AG08395 (cell line): ENCODE measurements at regions not wholly inside any gene's neighbourhood (a gene's known extent, or its start where the extent isn't known, plus 50 kb on each side); places are given as distances from the start of the nearest gene placed in this dataset.

Source experiments
- DNase-seq: peaks from one replicate; pipeline ENCODE4 v3.0.0; 2012; ENCODE audit warnings: mixed read lengths, low spot score

- DNase-seq = no peak
Observed at GRCh38 chr18:78625847-78626246, 353.8 kb upstream of the SALL3 start.

DNA sequence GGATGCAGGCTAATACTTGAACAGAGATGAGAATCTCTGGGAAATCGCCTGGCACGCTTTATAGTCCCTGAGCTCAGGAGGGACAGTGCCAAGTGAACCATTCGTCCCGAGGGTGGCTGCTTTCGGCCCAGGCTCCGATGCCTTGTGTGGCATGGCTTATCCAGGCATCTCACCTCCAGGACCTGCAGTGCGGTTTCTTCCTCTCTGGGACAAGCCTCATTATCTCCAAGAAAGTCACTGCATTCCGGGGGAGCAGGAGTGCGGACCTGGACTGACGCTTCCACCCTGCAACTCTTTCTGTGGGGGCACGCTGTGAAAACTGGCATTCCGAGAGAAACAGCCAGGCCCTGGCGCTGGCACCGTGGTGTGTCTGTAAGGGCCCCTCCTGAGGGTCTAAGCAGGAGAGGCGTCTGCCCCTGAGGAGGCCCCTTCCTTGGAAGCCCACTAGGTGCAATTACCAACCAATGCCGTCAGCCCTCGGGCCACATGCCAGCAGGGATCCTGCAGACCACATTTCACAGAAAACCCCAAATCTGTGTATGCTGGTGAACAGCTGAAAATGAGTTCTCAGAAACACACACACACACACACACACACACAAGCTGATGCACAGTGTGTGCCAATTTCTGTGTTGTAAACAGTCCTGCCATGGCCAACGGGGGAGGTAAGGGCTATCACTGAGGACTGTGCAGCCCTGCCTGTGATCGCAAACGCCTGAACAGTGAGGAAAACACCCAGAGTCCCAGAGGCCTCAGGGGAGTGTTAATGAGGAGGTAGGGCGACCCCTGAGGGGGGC lies 351.9 kb upstream of the SALL3 start:
- DNase-seq = no peak

DNA sequence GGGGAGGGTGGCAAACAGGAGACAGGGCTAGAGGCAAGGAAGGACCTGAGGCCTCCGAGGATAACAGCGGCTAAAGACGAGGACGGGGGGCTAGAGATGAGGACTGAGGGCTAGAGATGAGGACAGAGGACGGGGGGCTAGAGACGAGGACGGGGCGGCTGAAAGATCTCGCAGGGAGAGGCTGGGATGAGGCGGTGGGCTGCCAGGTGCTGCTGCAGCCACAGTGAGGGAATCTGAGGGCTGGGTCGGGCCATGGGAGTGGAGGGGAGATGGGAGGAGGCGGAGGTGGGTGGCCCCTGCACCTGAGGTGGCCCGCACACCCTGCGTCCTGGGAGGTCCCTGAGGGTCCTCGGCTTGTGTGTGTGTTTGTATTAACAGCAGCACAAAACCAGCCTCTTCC lies 350.2 kb upstream of the SALL3 start:
- no peak for DNase-seq

- DNase-seq = no peak
Observed at GRCh38 chr18:78630356-78630755, 349.3 kb upstream of the SALL3 start.

GRCh38 chr18:78630981-78631510 lies 348.6 kb upstream of the SALL3 start:
- no peak for DNase-seq

DNA sequence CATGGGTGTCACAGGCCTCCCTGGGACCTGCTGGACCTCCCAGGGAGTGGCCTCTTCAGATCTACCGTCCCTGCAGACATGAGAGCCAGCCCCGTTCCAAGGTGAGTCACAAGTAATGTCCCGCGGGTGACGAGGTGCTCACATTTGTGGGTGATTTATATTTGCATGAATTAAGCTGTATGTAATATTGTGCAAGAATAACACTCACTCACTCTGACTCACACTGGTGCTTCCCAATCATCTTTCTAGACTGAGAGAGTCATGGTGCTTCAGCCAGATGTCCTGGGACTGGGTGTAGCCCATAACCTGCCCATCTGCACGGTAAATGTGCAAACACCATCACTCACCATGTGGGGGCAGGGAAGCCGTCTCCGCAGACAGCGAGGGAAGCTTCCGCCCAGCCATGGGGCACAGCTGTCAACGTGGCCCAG lies 347.5 kb upstream of the SALL3 start:
- DNase-seq = no peak

- DNase-seq = no peak
Observed at GRCh38 chr18:78634061-78634696, 345.4 kb upstream of the SALL3 start.

GRCh38 chr18:78635093-78635800 lies 344.4 kb upstream of the SALL3 start:
- DNase-seq = no peak

DNA sequence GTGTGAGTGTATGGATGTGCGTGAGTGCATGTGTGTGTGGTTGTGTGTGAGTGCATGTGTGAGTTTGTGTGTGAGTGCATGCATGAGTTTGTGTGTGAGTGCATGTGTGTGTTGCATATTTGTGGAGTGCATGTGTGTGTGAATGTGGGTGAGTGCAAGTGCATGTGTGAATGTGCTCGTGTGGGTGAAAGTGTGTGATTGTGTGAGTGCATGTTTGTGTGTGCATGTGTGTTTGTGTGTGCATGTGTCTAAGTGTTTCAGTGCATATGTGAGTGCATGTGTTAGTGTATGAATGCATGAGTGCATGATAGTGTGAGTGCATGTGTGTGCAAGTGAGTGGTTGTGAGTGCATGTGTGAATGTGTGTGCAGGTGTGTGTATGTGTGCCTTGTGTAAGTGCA lies 343.4 kb upstream of the SALL3 start:
- no peak for DNase-seq

DNA sequence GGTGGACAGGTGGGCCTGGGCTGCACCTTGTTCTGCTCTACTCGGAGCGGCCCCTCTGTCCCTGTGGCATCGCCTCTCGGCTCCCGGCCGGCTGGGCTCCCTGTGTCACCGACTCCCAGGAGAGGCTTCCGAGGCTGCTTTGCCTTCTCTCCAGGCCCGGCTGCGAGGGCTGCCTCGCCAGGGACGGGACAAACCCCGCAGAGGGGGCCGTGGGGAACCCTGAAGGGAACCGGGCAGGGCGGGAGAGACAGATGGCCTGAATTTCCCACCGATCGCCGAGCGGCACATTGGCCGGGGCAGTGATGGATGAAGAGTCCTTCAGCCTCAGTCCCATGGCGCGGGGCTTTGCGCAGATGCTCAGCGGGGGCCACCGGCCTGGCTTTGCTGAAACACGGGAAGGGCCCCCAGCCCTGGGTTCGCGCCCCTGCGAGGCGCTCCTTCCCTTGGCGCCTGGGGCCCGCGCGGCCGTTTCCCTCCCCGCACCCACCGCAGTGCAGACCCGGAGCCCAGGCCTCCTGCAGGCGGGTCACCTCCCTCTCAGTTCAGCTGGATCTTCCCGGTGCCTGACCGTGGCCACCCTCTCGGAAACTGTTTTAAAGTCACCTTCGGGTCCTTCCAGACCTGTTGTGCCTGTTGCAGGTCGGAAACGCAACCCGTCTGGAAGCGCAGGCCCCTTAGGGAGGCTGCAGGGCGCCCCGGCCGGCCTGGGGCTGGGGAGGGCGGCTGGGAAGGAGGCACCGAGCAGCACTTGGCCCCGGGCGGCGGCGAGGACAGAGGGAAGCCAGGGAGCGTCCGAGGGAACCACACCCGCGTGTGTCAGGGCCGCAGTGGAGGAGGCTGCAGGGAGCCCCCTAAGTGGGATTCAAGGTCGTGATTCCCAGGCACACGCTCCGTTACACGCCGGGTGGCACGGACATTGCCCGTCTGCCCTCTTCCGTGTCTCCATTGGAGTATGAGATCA lies 341.9 kb upstream of the SALL3 start:
- DNase-seq = no peak

GRCh38 chr18:78639006-78639950 lies 340.3 kb upstream of the SALL3 start:
- DNase-seq = no peak

DNA sequence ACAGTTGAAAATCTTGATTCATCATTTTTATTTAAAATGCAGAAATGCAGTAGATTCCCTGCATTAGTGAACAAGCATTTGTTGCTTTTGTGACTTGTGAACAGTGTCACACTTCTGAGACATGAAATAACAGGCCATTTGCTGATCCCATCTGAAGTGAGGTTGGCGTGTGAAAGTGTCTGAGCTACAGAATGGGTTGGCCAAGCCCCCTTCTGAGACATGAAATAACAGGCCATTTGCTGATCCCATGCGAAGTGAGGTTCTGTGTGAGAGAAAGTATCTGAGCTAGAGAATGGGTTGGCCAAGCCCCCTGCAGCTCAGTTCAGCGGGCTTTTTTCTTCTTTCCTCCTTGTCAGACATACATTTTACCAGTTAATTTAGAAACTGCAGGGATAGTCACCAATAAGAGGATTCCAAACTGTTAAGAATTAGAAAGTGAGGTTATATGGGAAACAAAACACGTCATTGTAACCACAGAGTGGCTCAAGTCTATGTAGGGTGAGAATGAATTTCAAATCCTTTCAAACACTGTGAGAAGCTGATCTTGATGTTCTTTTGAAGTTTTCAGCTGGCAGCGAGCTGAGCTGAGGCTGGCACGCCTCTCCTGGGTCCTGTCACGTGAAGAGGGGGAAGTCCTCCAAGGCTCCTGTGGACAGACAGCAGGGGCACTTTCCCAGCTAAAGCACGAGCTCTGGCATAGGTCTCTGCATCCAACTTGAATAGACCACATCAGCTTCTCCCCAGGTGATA lies 339.2 kb upstream of the SALL3 start:
- no peak for DNase-seq

GRCh38 chr18:78641689-78642231 lies 337.9 kb upstream of the SALL3 start:
- no peak for DNase-seq

GRCh38 chr18:78642296-78642951 lies 337.2 kb upstream of the SALL3 start:
- DNase-seq = no peak

GRCh38 chr18:78643004-78643403 lies 336.6 kb upstream of the SALL3 start:
- no peak for DNase-seq

GRCh38 chr18:78643981-78644380 lies 335.6 kb upstream of the SALL3 start:
- no peak for DNase-seq

GRCh38 chr18:78645216-78645615 lies 334.4 kb upstream of the SALL3 start:
- no peak for DNase-seq

GRCh38 chr18:78647018-78647417 lies 332.6 kb upstream of the SALL3 start:
- DNase-seq = no peak

GRCh38 chr18:78649421-78649820 lies 330.2 kb upstream of the SALL3 start:
- no peak for DNase-seq
